Right cardiac atrium (tissue), 5 donors: ENCODE measurements at regions not wholly inside any gene's neighbourhood (a gene's known extent, or its start where the extent isn't known, plus 50 kb on each side); places are given as distances from the start of the nearest gene placed in this dataset.
"Not testable (repeated sequence)": the region's sequence is repeated elsewhere in the genome, so short reads cannot be mapped to it uniquely, and the experiment has no call there.

Experiments used
- ATAC-seq, 2 donors: fragments of 200-7000 bp; cut with Tn5 transposase; one replicate each; pipeline versions ENCODE4 v1.8.0 to v1.9.1; 2020; ENCODE audit warnings: moderate library complexity in 2 of 2, mild to moderate bottlenecking in 1 of 2
- DNase-seq, 3 donors: peaks; one replicate each; pipeline ENCODE4 v3.0.0-alpha.2; 2020
- H3K27ac ChIP-seq: one replicate; pipeline ENCODE4 v1.5.1; 2013; ENCODE audit warnings: mild to moderate bottlenecking, low read length, control low read depth, moderate library complexity
- H3K27me3 ChIP-seq: one replicate; pipeline ENCODE4 v1.6.1; 2013; ENCODE audit not compliant: control insufficient read depth, insufficient read depth
- H3K4me1 ChIP-seq: one replicate; pipeline ENCODE4 v1.6.1; 2013; ENCODE audit warnings: low read length; ENCODE audit not compliant: control insufficient read depth, insufficient read depth
- H3K4me3 ChIP-seq: one replicate; pipeline ENCODE4 v1.5.1; 2013; ENCODE audit warnings: low read length, control low read depth
- H3K9me3 ChIP-seq: one replicate; pipeline ENCODE4 v1.6.1; 2013; ENCODE audit warnings: low read length; ENCODE audit not compliant: control insufficient read depth
- WGBS: extraction: QIAGEN DNeasy Blood & Tissue Kit; methylation state at CpG from one replicate; pipeline ENCODE4 v1.1.7; 2013; 5-methylcytosine and 5-hydroxymethylcytosine counted together
- intact Hi-C, 4 donors: fragments of 100-400 bp; cut with DNase I; formaldehyde crosslinking; loops; one replicate each; pipeline versions ENCODE4 v1.11.0 to v1.14.0; 2022 to 2023
- donor health status: healthy with polysubstance abuse.
- donor health status: DM: no; HTN: yes; CAD: no.
- donor health status: DM: no; HTN: no; CAD: no.
- donor health status: DM: no; HTN: yes; CAD: no; lungs with severe emphysema.
- donor health status: DM: yes; HTN: yes; CAD: no.

- no peaks in the 10 kb centered on the region for H3K27me3 ChIP-seq
- intact Hi-C loops, result no loop called here
- H3K4me1 ChIP-seq, result no peaks in the 10 kb centered on the region
- H3K27ac ChIP-seq, result no peak overlapping the region
- 77% methylated on average over 7 of the region's 7 CpGs for WGBS
- H3K4me3 ChIP-seq, result no peak overlapping the region
- DNase-seq (no peak), ATAC-seq (peak in 1 of 2 donors; percentile 16)
- H3K9me3 ChIP-seq, result no peaks in the 10 kb centered on the region
These were observed 290.2 kb upstream of the NCAM1 start for GRCh38 chr11:112670806-112671570.

DNA sequence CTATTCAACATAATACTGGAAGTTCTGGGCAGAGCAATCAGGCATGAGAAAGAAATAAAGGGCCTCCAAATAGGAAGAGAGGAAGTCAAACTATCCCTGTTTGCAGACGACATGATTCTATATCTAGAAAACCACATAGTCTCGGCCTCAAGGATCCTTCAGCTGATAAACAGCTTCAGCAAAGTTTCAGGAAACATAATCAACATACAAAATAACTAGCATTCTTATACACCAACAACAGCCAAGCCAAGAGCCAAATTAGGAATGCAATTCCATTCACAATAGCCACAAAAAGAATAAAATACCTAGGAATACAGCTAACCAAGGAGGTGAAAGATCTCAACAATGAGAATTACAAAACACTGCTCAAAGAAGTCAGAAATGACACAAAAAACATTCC is 287.8 kb upstream of the NCAM1 start:
- DNase-seq, H3K27me3 ChIP-seq, ATAC-seq, H3K4me3 ChIP-seq, intact Hi-C loops, H3K27ac ChIP-seq, H3K4me1 ChIP-seq, H3K9me3 ChIP-seq: not testable (repeated sequence)
- WGBS, result 48% methylated on average over 2 of the region's 2 CpGs

- Histone ChIP-seq H3K4me1 (no peaks in the 10 kb centered on the region), H3K27me3 (no peaks in the 10 kb centered on the region), H3K9me3 (no peaks in the 10 kb centered on the region), H3K27ac (no peak overlapping the region), H3K4me3 (no peak overlapping the region)
- DNase-seq, result no peak
- 73% methylated on average over 3 of the region's 3 CpGs for WGBS
- intact Hi-C loops, result no loop called here
- no peak for ATAC-seq
These were observed 276.1 kb upstream of the NCAM1 start for GRCh38 chr11:112685111-112685510.

GRCh38 chr11:112689851-112690250 is 271.4 kb upstream of the NCAM1 start:
- no peak for ATAC-seq
- Histone ChIP-seq H3K4me1 (no peaks in the 10 kb centered on the region), H3K4me3 (no peak overlapping the region), H3K9me3 (no peaks in the 10 kb centered on the region), H3K27ac (no peak overlapping the region), H3K27me3 (no peaks in the 10 kb centered on the region)
- intact Hi-C loops, result no loop called here
- no peak for DNase-seq
- WGBS, result 79% methylated on average over 6 of the region's 6 CpGs

DNA sequence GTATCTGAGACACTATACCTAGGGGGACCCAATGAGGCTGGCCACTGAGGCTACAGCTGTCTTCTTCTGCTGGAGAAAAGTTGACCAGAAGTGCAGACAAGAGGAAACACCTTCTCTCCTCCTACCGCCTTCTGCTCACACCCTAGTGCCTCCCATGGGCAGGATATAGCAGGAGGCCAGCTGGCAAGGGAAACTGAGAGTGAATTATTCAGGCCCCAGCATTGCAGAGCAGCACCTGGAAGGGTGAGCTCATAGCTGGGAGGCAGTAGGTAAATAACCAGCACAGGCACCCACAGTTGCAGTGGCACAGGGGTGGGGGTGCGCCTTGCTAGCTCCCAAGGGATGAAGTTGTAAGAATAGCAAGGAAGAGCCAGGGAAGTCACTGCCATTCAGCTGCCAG is 267.4 kb upstream of the NCAM1 start:
- no peak overlapping the region for H3K27ac ChIP-seq
- no peak overlapping the region for H3K4me3 ChIP-seq
- 79% methylated on average over 2 of the region's 2 CpGs for WGBS
- H3K4me1 ChIP-seq, result no peaks in the 10 kb centered on the region
- DNase-seq, result no peak
- intact Hi-C loops, result no loop called here
- no peaks in the 10 kb centered on the region for H3K9me3 ChIP-seq
- ATAC-seq, result no peak
- H3K27me3 ChIP-seq, result no peaks in the 10 kb centered on the region

- intact Hi-C loops, result no loop called here
- H3K9me3 ChIP-seq, result no peaks in the 10 kb centered on the region
- no peaks in the 10 kb centered on the region for H3K4me1 ChIP-seq
- no peak overlapping the region for H3K27ac ChIP-seq
- no peak for ATAC-seq
- no peak for DNase-seq
- H3K4me3 ChIP-seq, result no peak overlapping the region
- no peaks in the 10 kb centered on the region for H3K27me3 ChIP-seq
- WGBS, result 81% methylated on average over 1 of the region's 1 CpG
These were observed 267.0 kb upstream of the NCAM1 start for GRCh38 chr11:112694245-112694644.

DNA sequence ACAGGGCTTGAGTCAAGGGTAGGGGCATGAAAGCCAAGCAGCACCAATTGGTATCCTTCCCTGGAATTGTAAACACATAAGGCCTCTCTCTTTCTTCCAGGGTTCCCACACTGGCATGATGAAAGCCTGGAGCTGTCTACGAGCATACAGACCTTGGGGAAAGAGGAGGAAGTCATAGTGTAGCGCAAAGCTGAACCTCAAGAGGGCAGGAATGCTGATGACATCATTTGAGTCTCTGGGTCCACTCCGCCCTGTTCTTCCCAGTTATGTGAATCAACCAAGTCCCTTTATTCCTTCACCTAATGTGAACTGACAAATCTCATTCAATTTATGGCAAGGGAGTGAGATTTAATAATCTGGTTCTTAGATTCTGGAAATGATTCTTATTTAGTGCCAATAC is 266.4 kb upstream of the NCAM1 start:
- Histone ChIP-seq H3K27ac (no peak overlapping the region), H3K4me3 (no peak overlapping the region), H3K27me3 (no peaks in the 10 kb centered on the region), H3K4me1 (no peaks in the 10 kb centered on the region), H3K9me3 (no peaks in the 10 kb centered on the region)
- intact Hi-C loops, result no loop called here
- DNase-seq (no peak), ATAC-seq (no peak)
- WGBS, result 73% methylated on average over 3 of the region's 3 CpGs

GRCh38 chr11:112697391-112698178 is 263.6 kb upstream of the NCAM1 start:
- peak in 1 of 3 donors; percentile 34 for DNase-seq
- H3K27ac ChIP-seq, result no peak overlapping the region
- 41% methylated on average over 10 of the region's 10 CpGs for WGBS
- no peaks in the 10 kb centered on the region for H3K4me1 ChIP-seq
- no peak for ATAC-seq
- H3K9me3 ChIP-seq, result no peaks in the 10 kb centered on the region
- no peak overlapping the region for H3K4me3 ChIP-seq
- no peaks in the 10 kb centered on the region for H3K27me3 ChIP-seq
- intact Hi-C loops, result no loop called here

- Histone ChIP-seq H3K27me3 (no peaks in the 10 kb centered on the region), H3K27ac (no peak overlapping the region), H3K4me3 (no peak overlapping the region), H3K9me3 (no peaks in the 10 kb centered on the region), H3K4me1 (no peaks in the 10 kb centered on the region)
- WGBS, result 90% methylated on average over 2 of the region's 2 CpGs
- intact Hi-C loops, result no loop called here
- no peak for DNase-seq
- ATAC-seq, result no peak
These were observed 256.1 kb upstream of the NCAM1 start for GRCh38 chr11:112705148-112705547.

DNA sequence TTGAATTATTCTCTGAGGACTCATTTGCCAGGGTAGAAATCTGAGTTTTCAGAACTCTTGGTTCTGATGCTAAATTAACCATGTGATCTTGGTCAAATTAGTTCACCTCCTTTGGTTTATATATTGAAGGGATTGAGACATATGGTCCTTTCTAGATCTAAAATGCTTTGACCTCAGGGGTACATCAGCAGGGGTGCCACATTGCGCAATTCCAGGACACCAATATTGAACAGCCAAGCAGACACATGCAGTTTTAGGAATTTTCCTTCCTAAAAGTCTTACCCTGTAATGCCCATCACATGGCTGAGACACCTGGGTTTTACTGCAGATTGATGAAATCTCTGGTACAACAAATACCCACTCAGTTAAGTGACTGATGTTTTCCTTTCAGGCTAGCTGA is 254.4 kb upstream of the NCAM1 start:
- H3K4me1 ChIP-seq, result no peaks in the 10 kb centered on the region
- WGBS, result 94% methylated on average over 1 of the region's 1 CpG

DNA sequence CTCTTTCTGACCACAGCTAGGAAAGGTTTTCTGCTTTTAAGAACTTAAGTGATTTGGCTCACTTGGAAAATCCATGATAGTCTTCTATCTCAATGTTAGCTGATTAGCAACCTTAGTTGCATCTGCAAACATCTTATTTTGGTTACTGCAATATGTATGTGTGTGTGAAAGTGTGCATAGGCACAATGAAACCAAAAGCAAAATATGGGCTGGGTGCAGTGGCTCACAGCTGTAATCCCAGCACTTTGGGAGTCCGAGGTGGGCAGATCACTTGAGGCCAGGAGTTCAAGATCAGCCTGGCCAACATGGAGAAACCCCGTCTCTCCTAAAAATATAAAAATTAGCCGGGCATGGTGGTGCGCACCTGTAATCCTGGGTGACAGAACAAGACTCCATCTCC is 246.9 kb upstream of the NCAM1 start:
- intact Hi-C loops, H3K9me3 ChIP-seq, ATAC-seq, H3K27ac ChIP-seq, H3K4me1 ChIP-seq, H3K4me3 ChIP-seq, DNase-seq, H3K27me3 ChIP-seq: not testable (repeated sequence)
- 92% methylated on average over 4 of the region's 4 CpGs for WGBS

More for the DNA sequence above, 254.4 kb upstream of the NCAM1 start:
- DNase-seq (no peak), ATAC-seq (no peak)
- intact Hi-C loops, result no loop called here
- Histone ChIP-seq H3K27me3 (no peaks in the 10 kb centered on the region), H3K9me3 (no peaks in the 10 kb centered on the region), H3K4me3 (no peak overlapping the region), H3K27ac (no peak overlapping the region)
